NCI-H1694 treated with DMSO at 0.1 percent for 48 hours (cell line): ENCODE measurements at regions not wholly inside any gene's neighbourhood (a gene's known extent, or its start where the extent isn't known, plus 50 kb on each side); places are given as distances from the start of the nearest gene placed in this dataset.
"Not testable (repeated sequence)": the region's sequence is repeated elsewhere in the genome, so short reads cannot be mapped to it uniquely, and the experiment has no call there.

Experiments used
- DNase-seq: peaks from one replicate; lab custom pipeline; 2025; lab: John Stamatoyannopoulos, UW

DNA sequence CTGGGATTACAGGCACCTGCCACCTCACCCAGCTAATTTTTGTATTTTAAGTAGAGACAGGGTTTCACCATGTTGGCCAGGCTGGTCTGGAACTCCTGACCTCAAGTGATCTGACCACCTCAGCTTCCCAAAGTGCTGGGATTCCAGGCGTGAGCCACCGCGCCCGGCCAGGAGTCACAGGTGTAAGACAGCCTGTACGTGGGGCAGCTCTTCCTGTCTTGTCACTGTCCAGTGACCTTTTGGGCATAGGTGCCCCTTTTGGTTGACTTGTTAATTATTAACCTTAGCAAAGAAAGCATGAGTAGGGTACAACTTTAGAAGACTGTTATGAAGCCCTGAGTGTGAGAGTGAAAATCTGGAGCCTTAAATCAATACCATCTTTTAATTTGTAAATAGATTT lies 703.7 kb upstream of the SOX11 start:
- DNase-seq: not testable (repeated sequence)

- peak; percentile 47 for DNase-seq
Measured at GRCh38 chr2:4992226-4992625, 700.0 kb upstream of the SOX11 start.

GRCh38 chr2:4995466-4995865 lies 696.7 kb upstream of the SOX11 start:
- DNase-seq: no peak

- DNase-seq: no peak
Measured at GRCh38 chr2:5007596-5007995, 684.6 kb upstream of the SOX11 start.

- no peak for DNase-seq
Measured at GRCh38 chr2:5019324-5019723, 672.9 kb upstream of the SOX11 start.

DNA sequence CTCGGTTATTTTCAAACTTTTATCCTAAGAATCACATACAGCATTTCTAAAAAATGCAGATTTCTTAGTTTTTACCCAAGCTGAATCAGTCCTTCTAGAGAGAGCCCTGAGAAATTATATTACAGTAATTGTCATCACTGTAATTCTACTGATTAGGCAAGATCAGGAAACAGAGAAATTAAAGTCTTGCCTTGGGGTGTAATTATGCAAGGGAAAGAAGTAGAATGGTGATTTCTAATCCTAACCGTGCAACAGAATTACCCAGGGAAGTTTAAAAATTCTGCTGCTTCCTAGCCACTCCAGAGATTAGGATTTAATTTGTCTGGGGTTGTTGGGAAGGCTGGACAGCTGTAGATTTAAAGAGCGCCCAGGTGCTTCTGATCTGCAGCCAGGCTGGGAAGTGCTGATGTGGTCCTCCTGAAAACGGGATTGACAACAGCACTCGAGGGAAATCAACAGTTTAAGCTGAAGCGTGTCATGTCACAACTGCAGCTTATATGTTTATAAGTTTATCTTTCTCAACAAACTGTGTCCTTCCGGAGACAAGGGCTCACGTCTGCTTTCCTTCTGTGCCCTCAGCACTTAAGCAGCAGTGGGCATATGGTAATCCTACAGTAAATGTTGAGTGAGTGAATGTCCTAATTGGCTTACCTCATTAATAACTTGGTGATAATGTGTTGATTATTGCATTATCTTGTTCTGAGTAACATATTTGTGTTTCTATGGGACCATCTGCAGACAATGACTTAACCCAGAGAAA lies 671.9 kb upstream of the SOX11 start:
- DNase-seq: peak; percentile 93

GRCh38 chr2:5021136-5021535 lies 671.0 kb upstream of the SOX11 start:
- DNase-seq: peak; percentile 77

- DNase-seq: no peak
Measured at GRCh38 chr2:5022061-5022460, 670.1 kb upstream of the SOX11 start.

DNA sequence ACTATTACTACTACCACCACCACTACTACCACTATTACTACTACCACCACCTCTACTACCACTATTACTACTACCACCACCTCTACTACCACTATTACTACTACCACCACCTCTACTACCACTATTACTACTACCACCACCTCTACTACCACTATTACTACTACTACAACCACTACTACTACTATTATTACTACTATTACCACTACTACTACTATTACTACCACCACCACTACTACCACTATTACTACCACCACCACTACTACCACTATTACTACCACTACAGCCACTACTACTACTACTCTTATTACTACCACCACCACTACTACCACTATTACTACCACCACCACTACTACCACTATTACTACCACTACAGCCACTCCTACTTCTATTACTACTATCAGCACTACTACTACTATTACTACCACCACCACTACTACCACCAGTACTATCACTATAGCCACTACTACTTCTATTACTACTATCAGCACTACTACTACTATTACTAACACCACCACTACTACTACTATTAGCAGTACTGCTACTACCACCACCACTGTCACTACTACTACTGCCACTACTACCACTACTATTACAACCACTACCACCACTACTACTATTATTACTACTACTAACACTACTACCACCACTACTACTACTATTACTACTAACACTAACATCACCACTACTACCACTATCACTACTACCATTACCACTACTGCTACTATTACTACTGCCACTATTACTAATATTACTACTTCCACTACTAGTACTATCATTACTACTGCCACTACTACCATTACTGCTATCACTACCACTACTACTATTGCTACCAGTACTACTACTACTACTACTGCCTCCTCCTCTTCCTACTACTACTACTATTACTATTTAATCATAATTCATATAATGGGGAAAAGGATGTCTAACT lies 669.2 kb upstream of the SOX11 start:
- DNase-seq: not testable (repeated sequence)

- no peak for DNase-seq
Measured at GRCh38 chr2:5026571-5027234, 665.5 kb upstream of the SOX11 start.

DNA sequence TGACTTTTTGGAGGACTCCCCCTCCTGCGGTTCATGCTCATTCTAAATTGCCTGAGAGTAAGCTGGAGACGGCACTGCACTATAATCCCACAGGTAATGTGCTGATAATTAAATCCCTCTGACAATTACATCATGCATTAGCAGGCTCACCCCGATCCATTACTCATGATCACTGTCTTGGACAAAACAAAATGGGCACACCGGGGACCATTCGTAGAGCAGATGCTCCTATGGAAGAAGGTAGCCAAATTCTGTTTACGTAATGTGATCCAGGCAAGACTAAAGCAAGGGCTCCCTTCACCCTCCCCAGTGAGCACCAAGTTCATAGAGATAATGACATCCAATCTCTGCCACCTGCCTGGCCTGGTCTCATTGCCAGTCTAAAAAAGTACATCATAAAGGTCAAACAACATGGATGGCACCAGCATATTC lies 657.1 kb upstream of the SOX11 start:
- no peak for DNase-seq

DNA sequence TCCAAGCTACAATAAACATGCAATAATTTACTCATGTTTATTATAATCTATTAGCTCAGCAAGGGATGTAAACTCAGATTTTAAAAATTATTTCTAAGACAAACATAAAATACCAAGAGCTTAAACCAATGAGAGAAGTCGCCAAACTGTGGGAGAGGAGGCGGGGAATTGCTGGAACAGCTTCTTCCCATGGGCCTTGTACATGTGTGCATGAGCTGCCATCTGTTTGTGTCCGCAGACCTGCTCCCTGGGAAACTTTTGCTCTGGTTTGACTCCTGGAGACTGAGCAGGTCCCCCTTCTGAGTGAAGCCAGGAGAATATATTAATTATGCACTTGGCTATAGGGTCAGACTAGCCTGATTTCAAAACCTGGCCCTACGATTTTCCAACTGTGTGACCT lies 655.9 kb upstream of the SOX11 start:
- no peak for DNase-seq

GRCh38 chr2:5039241-5039975 lies 652.8 kb upstream of the SOX11 start:
- no peak for DNase-seq

- peak; percentile 29 for DNase-seq
Measured at GRCh38 chr2:5040571-5040970, 651.6 kb upstream of the SOX11 start.

DNA sequence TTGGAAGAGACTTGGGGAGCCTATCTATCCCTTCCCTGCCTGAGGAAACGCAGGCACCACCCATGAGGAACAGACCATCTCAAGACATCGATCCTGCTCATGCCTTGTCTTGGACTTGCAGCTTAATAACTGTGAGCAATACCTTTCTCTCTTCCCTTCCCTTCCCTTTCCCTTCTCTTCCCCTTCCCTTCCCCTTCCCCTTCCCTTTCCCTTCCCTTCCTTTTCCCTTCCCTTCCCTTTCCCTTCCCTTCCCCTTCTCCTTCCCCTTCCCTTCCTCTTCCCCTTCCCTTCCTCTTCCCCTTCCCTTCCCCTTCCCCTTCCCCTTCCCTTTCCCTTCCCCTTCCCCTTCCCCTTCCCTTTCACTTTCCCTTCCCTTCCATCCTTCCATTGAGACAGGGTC lies 650.7 kb upstream of the SOX11 start:
- DNase-seq: no peak

DNA sequence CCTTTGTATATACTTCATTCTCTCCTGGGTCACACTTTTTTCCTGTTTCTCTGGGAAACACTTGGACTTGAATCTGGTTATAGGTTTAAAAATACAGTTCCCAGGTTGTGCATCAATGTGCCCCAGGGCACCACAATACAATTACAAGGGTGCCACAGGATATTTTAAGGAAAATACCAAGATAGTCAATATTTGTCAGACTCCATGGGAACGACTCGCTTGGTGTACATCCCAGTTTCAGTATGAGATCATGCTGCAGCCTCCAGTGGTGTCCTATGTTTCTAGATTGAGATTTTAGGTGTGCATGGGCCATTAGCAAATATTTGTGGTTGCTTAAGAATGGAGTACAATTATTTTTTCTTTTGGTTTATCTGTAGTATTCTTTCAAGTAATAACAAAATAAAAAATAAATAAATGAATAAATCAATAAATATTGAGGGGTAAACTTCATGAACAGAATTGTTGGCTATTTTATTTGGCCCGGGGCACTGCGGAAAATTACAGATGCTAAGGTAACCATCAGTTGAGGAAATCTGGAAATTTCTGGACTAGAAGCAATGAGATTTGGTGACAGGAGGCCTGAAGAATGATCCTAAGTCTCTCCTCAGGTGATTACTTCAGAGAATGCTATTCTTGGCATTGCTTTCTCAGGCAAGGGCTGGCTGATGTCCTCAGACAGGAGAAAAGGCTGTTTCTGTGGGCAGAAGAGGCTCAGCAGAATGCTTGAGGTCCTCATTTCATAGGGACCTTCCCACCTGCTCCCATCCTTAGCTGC lies 649.3 kb upstream of the SOX11 start:
- DNase-seq: no peak

- no peak for DNase-seq
Measured at GRCh38 chr2:5051300-5051699, 640.9 kb upstream of the SOX11 start.

GRCh38 chr2:5052905-5053304 lies 639.3 kb upstream of the SOX11 start:
- no peak for DNase-seq

GRCh38 chr2:5057891-5058351 lies 634.3 kb upstream of the SOX11 start:
- DNase-seq: peak; percentile 81

DNA sequence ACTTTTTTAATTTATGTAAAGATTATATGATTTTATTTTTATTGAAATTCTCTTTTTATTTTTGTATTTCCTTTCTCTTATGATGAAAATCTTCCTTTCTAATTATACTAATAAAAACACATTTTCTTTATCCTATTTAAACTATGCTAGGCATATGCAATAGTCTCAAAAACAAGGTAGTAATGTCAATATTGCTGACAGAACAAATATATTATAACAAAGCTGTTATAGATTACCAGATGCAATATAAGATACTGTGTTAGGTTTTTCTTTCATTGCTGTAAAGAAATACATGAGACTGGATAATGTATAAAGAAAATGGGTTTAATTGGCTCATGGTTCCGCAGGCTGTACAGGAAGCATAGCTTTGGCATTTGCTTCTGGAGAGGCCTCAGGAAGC lies 631.2 kb upstream of the SOX11 start:
- no peak for DNase-seq

GRCh38 chr2:5064687-5065086 lies 627.5 kb upstream of the SOX11 start:
- no peak for DNase-seq
